CD4-positive, alpha-beta T cell (primary cell): ENCODE measurements at regions not wholly inside any gene's neighbourhood (a gene's known extent, or its start where the extent isn't known, plus 50 kb on each side); places are given as distances from the start of the nearest gene placed in this dataset.

ENCODE experiments used
- ATAC-seq: fragments of 200-7000 bp; cut with Tn5 transposase; one replicate; pipeline ENCODE4 v1.10.0; 2022; ENCODE audit warnings: mild to moderate bottlenecking; ENCODE audit not compliant: poor library complexity
- CTCF ChIA-PET: fragments of 350-600 bp; sonication (Branson Sonifier 250); formaldehyde crosslinking; loops from one replicate; lab custom pipeline; 2021; ENCODE audit warnings: antibody characterized with exemption, inconsistent platforms; lab: Charles Lee
- POLR2A ChIA-PET: fragments of 350-600 bp; sonication (Branson Sonifier 250); formaldehyde crosslinking; loops from one replicate; lab custom pipeline; 2021; ENCODE audit warnings: antibody characterized with exemption, inconsistent platforms; lab: Charles Lee
- DNase-seq, 14 experiments: peaks; one replicate each; pipeline ENCODE4 v3.0.0-alpha.2; 2013 to 2020; ENCODE audit warnings: mixed read lengths in 2 of 14
- H3K27ac ChIP-seq, 2 donors: one replicate each; pipeline versions ENCODE4 v1.5.1 to v1.7.0; 2013; ENCODE audit warnings: low read length in 2 of 2, low read depth in 1 of 2, mild to moderate bottlenecking in 1 of 2
- H3K27me3 ChIP-seq, 2 experiments: 1 replicate in 1 of 2; 2 replicates in 1 of 2; pipeline versions ENCODE4 v1.6.1 to v1.7.0; 2013; ENCODE audit warnings: low read length in 2 of 2, control low read depth in 1 of 2, mild to moderate bottlenecking in 1 of 2, moderate library complexity in 1 of 2; ENCODE audit not compliant: insufficient read depth in 2 of 2, control insufficient read depth in 1 of 2
- H3K36me3 ChIP-seq: one replicate; pipeline ENCODE4 v1.6.1; 2013; ENCODE audit warnings: low read length, control low read depth; ENCODE audit not compliant: insufficient read depth
- H3K4me1 ChIP-seq: one replicate; pipeline ENCODE4 v1.6.1; 2013; ENCODE audit warnings: low read length, control low read depth; ENCODE audit not compliant: insufficient read depth
- H3K4me3 ChIP-seq: one replicate; pipeline ENCODE4 v1.5.1; 2013; ENCODE audit warnings: mild to moderate bottlenecking, low read length, moderate library complexity
- H3K9me3 ChIP-seq, 2 experiments: 1 replicate in 1 of 2; 2 replicates in 1 of 2; pipeline versions ENCODE4 v1.6.1 to v1.7.0; 2013; ENCODE audit warnings: low read length in 2 of 2, mild to moderate bottlenecking in 2 of 2, control low read depth in 1 of 2, moderate library complexity in 1 of 2; ENCODE audit not compliant: control insufficient read depth in 1 of 2, insufficient read depth in 1 of 2
- H3K27ac Mint-ChIP-seq: one replicate; pipeline ENCODE4 v1.8.0; 2020; ENCODE audit warnings: mixed read lengths
- H3K27me3 Mint-ChIP-seq: one replicate; pipeline ENCODE4 v1.8.0; 2021; ENCODE audit warnings: mixed read lengths
- H3K36me3 Mint-ChIP-seq: one replicate; pipeline ENCODE4 v1.8.0; 2021; ENCODE audit warnings: low read depth, mixed read lengths
- H3K4me1 Mint-ChIP-seq: one replicate; pipeline ENCODE4 v1.8.0; 2021; ENCODE audit warnings: low read depth, mixed read lengths
- H3K4me3 Mint-ChIP-seq: one replicate; pipeline ENCODE4 v1.8.0; 2020; ENCODE audit warnings: mild to moderate bottlenecking, mixed read lengths
- H3K9me3 Mint-ChIP-seq: one replicate; pipeline ENCODE4 v1.8.0; 2020; ENCODE audit warnings: mixed read lengths
- intact Hi-C, 2 experiments: fragments of 100-400 bp; cut with DNase I in 1 of 2; cut with micrococcal nuclease in 1 of 2; formaldehyde crosslinking; loops; one replicate each; pipeline versions ENCODE4 v1.15.1 to v1.9.0; 2023 to 2025; cut with DNase I, micrococcal nuclease
- TF ChIP-seq, protein P1 (sequence below): fragments of 200-600 bp; IDR thresholded peaks from one replicate; pipeline ENCODE4 v1.8.0; 2022; ENCODE audit warnings: antibody characterized with exemption, mild to moderate bottlenecking

- H3K9me3 Mint-ChIP-seq, result peaks cover 4% of the 10 kb centered on the region
- no peak overlapping the region for H3K4me3 ChIP-seq
- intact Hi-C loops, result no loop called here
Measured at GRCh38 chr2:52465287-52465686, 1302.3 kb upstream of the CHAC2 start.

DNA sequence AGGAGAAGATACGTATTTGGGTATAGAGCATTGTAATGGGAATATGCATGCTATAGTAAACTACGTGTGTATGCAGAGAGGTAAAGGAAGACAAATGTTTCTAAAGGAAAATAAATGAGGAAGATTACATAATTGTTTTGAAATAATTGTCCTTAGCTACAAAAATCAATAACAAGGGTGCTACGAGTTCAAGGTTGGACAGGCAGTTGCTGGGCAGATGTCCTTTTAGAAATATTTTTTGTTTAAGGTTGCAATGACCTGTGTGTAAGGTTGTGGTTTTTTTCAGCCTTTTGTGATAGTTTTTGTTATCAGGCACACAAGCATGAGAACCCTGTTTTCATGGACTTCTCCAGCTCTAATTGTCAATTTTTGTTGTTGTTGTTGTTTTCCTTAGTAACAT is 1304.1 kb upstream of the CHAC2 start:
- intact Hi-C loops, result no loop called here
- H3K27me3 ChIP-seq, result no peaks in the 10 kb centered on the region
- H3K36me3 ChIP-seq, result no peaks in the 10 kb centered on the region
- Mint-ChIP-seq H3K4me1 (no peaks in the 10 kb centered on the region), H3K27me3 (no peaks in the 10 kb centered on the region), H3K27ac (no peak overlapping the region), H3K36me3 (no peaks in the 10 kb centered on the region), H3K4me3 (no peak overlapping the region), H3K9me3 (peaks cover 7% of the 10 kb centered on the region)
- no peak overlapping the region for H3K27ac ChIP-seq
- CTCF ChIA-PET, result no interaction called here
- no peak for DNase-seq
- POLR2A ChIA-PET, result no interaction called here
- H3K9me3 ChIP-seq, result no peaks in the 10 kb centered on the region
- no peaks in the 10 kb centered on the region for H3K4me1 ChIP-seq
- TF ChIP-seq, protein P1, sequence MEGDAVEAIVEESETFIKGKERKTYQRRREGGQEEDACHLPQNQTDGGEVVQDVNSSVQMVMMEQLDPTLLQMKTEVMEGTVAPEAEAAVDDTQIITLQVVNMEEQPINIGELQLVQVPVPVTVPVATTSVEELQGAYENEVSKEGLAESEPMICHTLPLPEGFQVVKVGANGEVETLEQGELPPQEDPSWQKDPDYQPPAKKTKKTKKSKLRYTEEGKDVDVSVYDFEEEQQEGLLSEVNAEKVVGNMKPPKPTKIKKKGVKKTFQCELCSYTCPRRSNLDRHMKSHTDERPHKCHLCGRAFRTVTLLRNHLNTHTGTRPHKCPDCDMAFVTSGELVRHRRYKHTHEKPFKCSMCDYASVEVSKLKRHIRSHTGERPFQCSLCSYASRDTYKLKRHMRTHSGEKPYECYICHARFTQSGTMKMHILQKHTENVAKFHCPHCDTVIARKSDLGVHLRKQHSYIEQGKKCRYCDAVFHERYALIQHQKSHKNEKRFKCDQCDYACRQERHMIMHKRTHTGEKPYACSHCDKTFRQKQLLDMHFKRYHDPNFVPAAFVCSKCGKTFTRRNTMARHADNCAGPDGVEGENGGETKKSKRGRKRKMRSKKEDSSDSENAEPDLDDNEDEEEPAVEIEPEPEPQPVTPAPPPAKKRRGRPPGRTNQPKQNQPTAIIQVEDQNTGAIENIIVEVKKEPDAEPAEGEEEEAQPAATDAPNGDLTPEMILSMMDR, result no peak
- no peak overlapping the region for H3K4me3 ChIP-seq
- no peak for ATAC-seq

More at GRCh38 chr2:52465287-52465686, 1302.3 kb upstream of the CHAC2 start:
- Mint-ChIP-seq H3K4me3 (no peak overlapping the region), H3K27me3 (no peaks in the 10 kb centered on the region), H3K36me3 (no peaks in the 10 kb centered on the region), H3K4me1 (no peaks in the 10 kb centered on the region), H3K27ac (no peak overlapping the region)
- H3K36me3 ChIP-seq, result no peaks in the 10 kb centered on the region
- no peaks in the 10 kb centered on the region for H3K4me1 ChIP-seq
- CTCF ChIA-PET, result no interaction called here
- POLR2A ChIA-PET, result no interaction called here
- H3K9me3 ChIP-seq, result no peaks in the 10 kb centered on the region
- H3K27me3 ChIP-seq, result no peaks in the 10 kb centered on the region
- no peak for DNase-seq
- no peak for ATAC-seq
- TF ChIP-seq, protein P1, result no peak
- no peak overlapping the region for H3K27ac ChIP-seq

GRCh38 chr2:52456561-52457377 is 1310.8 kb upstream of the CHAC2 start:
- peaks cover 3% of the 10 kb centered on the region for H3K9me3 Mint-ChIP-seq
- H3K4me1 ChIP-seq, result no peaks in the 10 kb centered on the region
- no peaks in the 10 kb centered on the region for H3K4me1 Mint-ChIP-seq
- H3K36me3 ChIP-seq, result no peaks in the 10 kb centered on the region
- TF ChIP-seq, protein P1, result no peak
- ChIA-PET CTCF (no interaction called here), POLR2A (no interaction called here)
- no peak overlapping the region for H3K27ac ChIP-seq
- no peaks in the 10 kb centered on the region for H3K36me3 Mint-ChIP-seq
- intact Hi-C loops, result no loop called here
- no peak overlapping the region for H3K4me3 ChIP-seq
- H3K9me3 ChIP-seq, result no peaks in the 10 kb centered on the region
- H3K4me3 Mint-ChIP-seq, result no peak overlapping the region
- no peaks in the 10 kb centered on the region for H3K27me3 Mint-ChIP-seq
- DNase-seq, result no peak
- no peaks in the 10 kb centered on the region for H3K27me3 ChIP-seq
- no peak for ATAC-seq
- no peak overlapping the region for H3K27ac Mint-ChIP-seq
